ENCODE measurements at regions not wholly inside any gene's neighbourhood (a gene's known extent, or its start where the extent isn't known, plus 50 kb on each side); places are given as distances from the start of the nearest gene placed in this dataset.

DNA sequence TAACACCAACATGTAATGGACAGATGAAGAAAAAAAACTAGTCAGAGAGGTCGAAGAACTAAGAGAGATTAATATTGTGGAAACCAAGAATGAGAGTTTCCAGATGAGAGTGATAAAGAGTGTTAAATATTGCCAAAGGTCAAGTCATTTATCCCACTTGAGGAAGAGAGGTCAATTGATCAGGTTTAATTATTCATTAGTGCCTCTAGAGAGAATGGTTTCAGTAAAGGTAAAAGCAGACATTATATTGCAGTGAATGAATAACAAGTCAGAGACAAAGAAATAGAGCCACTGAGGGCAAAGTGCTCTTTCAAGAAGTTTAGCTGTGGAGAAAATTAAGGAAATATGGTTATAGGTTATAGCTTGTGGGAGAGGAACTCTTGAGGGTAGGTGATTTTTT lies 263.1 kb downstream of the GUCY2F start:
- TF ChIP-seq, protein P1, sequence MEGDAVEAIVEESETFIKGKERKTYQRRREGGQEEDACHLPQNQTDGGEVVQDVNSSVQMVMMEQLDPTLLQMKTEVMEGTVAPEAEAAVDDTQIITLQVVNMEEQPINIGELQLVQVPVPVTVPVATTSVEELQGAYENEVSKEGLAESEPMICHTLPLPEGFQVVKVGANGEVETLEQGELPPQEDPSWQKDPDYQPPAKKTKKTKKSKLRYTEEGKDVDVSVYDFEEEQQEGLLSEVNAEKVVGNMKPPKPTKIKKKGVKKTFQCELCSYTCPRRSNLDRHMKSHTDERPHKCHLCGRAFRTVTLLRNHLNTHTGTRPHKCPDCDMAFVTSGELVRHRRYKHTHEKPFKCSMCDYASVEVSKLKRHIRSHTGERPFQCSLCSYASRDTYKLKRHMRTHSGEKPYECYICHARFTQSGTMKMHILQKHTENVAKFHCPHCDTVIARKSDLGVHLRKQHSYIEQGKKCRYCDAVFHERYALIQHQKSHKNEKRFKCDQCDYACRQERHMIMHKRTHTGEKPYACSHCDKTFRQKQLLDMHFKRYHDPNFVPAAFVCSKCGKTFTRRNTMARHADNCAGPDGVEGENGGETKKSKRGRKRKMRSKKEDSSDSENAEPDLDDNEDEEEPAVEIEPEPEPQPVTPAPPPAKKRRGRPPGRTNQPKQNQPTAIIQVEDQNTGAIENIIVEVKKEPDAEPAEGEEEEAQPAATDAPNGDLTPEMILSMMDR (IDR thresholded peaks at IDR 0.05): no peak
- no peak for TF ChIP-seq POLR2A (IDR thresholded peaks at IDR 0.05)
